HepG2 (cell line): ENCODE measurements at regions not wholly inside any gene's neighbourhood (a gene's known extent, or its start where the extent isn't known, plus 50 kb on each side); places are given as distances from the start of the nearest gene placed in this dataset.

Source experiments
- ARID5B ChIP-seq: IDR thresholded peaks from 2 replicates; pipeline ENCODE4 v1.4.0; 2020; ENCODE audit warnings: mild to moderate bottlenecking, missing genetic modification reagents
- BATF2 ChIP-seq: sonication (generic); formaldehyde crosslinking; IDR thresholded peaks from 2 replicates; pipeline ENCODE4 v1.8.0; 2022; ENCODE audit warnings: mild to moderate bottlenecking, missing genetic modification reagents, moderate library complexity
- E2F1 ChIP-seq: sonication (generic); formaldehyde crosslinking; IDR thresholded peaks from 2 replicates; pipeline ENCODE4 v1.5.0; 2020; ENCODE audit warnings: missing genetic modification reagents
- HNF1B ChIP-seq: sonication (generic); formaldehyde crosslinking; IDR thresholded peaks from 2 replicates; pipeline ENCODE4 v1.5.1; 2020; ENCODE audit warnings: mild to moderate bottlenecking, moderate library complexity, missing genetic modification reagents
- IKZF4 ChIP-seq: sonication (generic); formaldehyde crosslinking; IDR thresholded peaks from 2 replicates; pipeline ENCODE4 v1.5.1; 2020; ENCODE audit warnings: borderline replicate concordance, mild to moderate bottlenecking, low read depth, missing genetic modification reagents; ENCODE audit errors: not compliant biosample characterization
- ISL2 ChIP-seq: sonication (generic); formaldehyde crosslinking; IDR thresholded peaks from 2 replicates; pipeline ENCODE4 v1.5.0; 2020; ENCODE audit warnings: missing genetic modification reagents
- JUNB ChIP-seq: sonication (generic); formaldehyde crosslinking; IDR thresholded peaks from 2 replicates; pipeline ENCODE4 v1.8.0; 2022; ENCODE audit warnings: missing genetic modification reagents, mild to moderate bottlenecking, borderline replicate concordance
- MED13 ChIP-seq: sonication (generic); formaldehyde crosslinking; IDR thresholded peaks from 2 replicates; pipeline ENCODE4 v1.5.0; 2020; ENCODE audit warnings: missing genetic modification reagents
- NFIC ChIP-seq: IDR thresholded peaks from 2 replicates; pipeline ENCODE4 v1.6.1; 2012; ENCODE audit warnings: mild to moderate bottlenecking, low read length, inconsistent platforms
- PAX8 ChIP-seq: sonication (generic); formaldehyde crosslinking; IDR thresholded peaks from 2 replicates; pipeline ENCODE4 v1.8.0; 2022; ENCODE audit warnings: mild to moderate bottlenecking, missing genetic modification reagents, borderline replicate concordance
- SALL2 ChIP-seq: sonication (generic); formaldehyde crosslinking; IDR thresholded peaks from 2 replicates; pipeline ENCODE4 v1.8.1; 2023; ENCODE audit warnings: mild to moderate bottlenecking, missing genetic modification reagents, inconsistent platforms
- SNAI1 ChIP-seq: sonication (generic); formaldehyde crosslinking; IDR thresholded peaks from 2 replicates; pipeline ENCODE4 v1.5.0; 2020; ENCODE audit warnings: mild to moderate bottlenecking, missing genetic modification reagents, borderline replicate concordance
- STAT6 ChIP-seq: sonication (generic); formaldehyde crosslinking; IDR thresholded peaks from 2 replicates; pipeline ENCODE4 v1.4.0; 2020; ENCODE audit warnings: missing genetic modification reagents, mild to moderate bottlenecking, borderline replicate concordance
- ZBTB46 ChIP-seq: sonication (generic); formaldehyde crosslinking; IDR thresholded peaks from 2 replicates; pipeline ENCODE4 v1.4.0; 2020; ENCODE audit warnings: mild to moderate bottlenecking, missing genetic modification reagents, borderline replicate concordance
- ZNF468 ChIP-seq: sonication (generic); formaldehyde crosslinking; IDR thresholded peaks from 2 replicates; pipeline ENCODE4 v1.8.0; 2022; ENCODE audit warnings: mild to moderate bottlenecking, moderate library complexity, missing genetic modification reagents
- ZNF83 ChIP-seq: sonication (generic); formaldehyde crosslinking; IDR thresholded peaks from 2 replicates; pipeline ENCODE4 v1.4.0; 2020; ENCODE audit warnings: missing genetic modification reagents, mild to moderate bottlenecking, borderline replicate concordance

- TF ChIP-seq ARID5B (CRISPR knock-in tag) (peak; percentile 90), ISL2 (CRISPR knock-in tag) (peak; percentile 99), SNAI1 (no peak), MED13 (peak; percentile 99), IKZF4 (CRISPR knock-in tag) (no peak), HNF1B (CRISPR knock-in tag) (peak; percentile 60), BATF2 (CRISPR knock-in tag) (no peak), STAT6 (CRISPR knock-in tag) (no peak), ZNF83 (CRISPR knock-in tag) (no peak), E2F1 (CRISPR knock-in tag) (0 out of 2 replicates have a peak, but pooled peaks have one; percentile 35), ZBTB46 (CRISPR knock-in tag) (no peak), NFIC (peak; percentile 99), ZNF468 (no peak), PAX8 (CRISPR knock-in tag) (no peak), JUNB (CRISPR knock-in tag) (peak; percentile 80; the same call in 1 of the 2 replicates), SALL2 (CRISPR knock-in tag) (peak; percentile 41; the same call in 1 of the 2 replicates)
These were observed 71.2 kb upstream of the TRIM24 start (continued) for GRCh38 chr7:138388673-138389491.
